SK-N-SH (cell line): ENCODE measurements at regions not wholly inside any gene's neighbourhood (a gene's known extent, or its start where the extent isn't known, plus 50 kb on each side); places are given as distances from the start of the nearest gene placed in this dataset.

Experiments
- CTCF ChIA-PET: fragments of 300-600, 350-600 bp; formaldehyde crosslinking; extraction: SDS; loops from one replicate; lab custom pipeline; 2021; lab: Yijun Ruan, JAX
- POLR2A ChIA-PET: fragments of 350-600 bp; sonication (Branson Sonifier 250); formaldehyde crosslinking; extraction: SDS; loops from one replicate; lab custom pipeline; 2020; ENCODE audit warnings: antibody characterized with exemption, inconsistent platforms; lab: Yijun Ruan, JAX
- DNase-seq: peaks from one replicate; pipeline ENCODE4 v3.0.0; 2012
- H2AFZ ChIP-seq: fragments of 200-600 bp; sonication (generic); 2 replicates; pipeline ENCODE4 v1.8.1; 2016; ENCODE audit warnings: antibody characterized with exemption, mild to moderate bottlenecking, low read depth
- H3F3A ChIP-seq: fragments of 200-600 bp; sonication (generic); replicated peaks from 2 replicates; pipeline ENCODE3; 2016; ENCODE audit warnings: antibody characterized with exemption, mild to moderate bottlenecking; ENCODE audit not compliant: insufficient read depth
- H3K27ac ChIP-seq, 2 experiments: fragments of 200-500 bp in 1 of 2; fragments of 200-600 bp in 1 of 2; sonication (Bioruptor generic) in 1 of 2; sonication (generic), shearing (Covaris generic) in 1 of 2; 2 replicates each; pipeline versions ENCODE4 v1.5.1 to v1.6.1; 2014 to 2016; ENCODE audit warnings: low read depth in 2 of 2, inconsistent platforms in 1 of 2, low read length in 1 of 2, mild to moderate bottlenecking in 1 of 2, mixed read lengths in 1 of 2
- H3K27me3 ChIP-seq: fragments of 200-600 bp; sonication (generic), shearing (Covaris generic); 2 replicates; pipeline ENCODE4 v1.6.1; 2016; ENCODE audit warnings: mixed run types; ENCODE audit not compliant: insufficient read depth
- H3K36me3 ChIP-seq, 2 experiments: fragments of 200-500 bp in 1 of 2; fragments of 200-600 bp in 1 of 2; sonication (Bioruptor generic) in 1 of 2; sonication (generic) in 1 of 2; replicated peaks in 1 of 2; 2 replicates each; pipeline versions ENCODE3 to v1.5.1; 2014 to 2016; ENCODE audit warnings: low read length in 1 of 2, mild to moderate bottlenecking in 1 of 2; ENCODE audit not compliant: insufficient read depth in 2 of 2, control insufficient read depth in 1 of 2
- H3K4me1 ChIP-seq, 2 experiments: fragments of 200-500 bp in 1 of 2; fragments of 200-600 bp in 1 of 2; sonication (Bioruptor generic) in 1 of 2; sonication (generic), shearing (Covaris generic) in 1 of 2; 2 replicates each; pipeline versions ENCODE4 v1.5.1 to v1.6.1; 2014 to 2016; ENCODE audit warnings: low read depth in 1 of 2, low read length in 1 of 2, mixed run types in 1 of 2; ENCODE audit not compliant: insufficient read depth in 2 of 2, control insufficient read depth in 1 of 2
- H3K4me2 ChIP-seq: fragments of 200-600 bp; sonication (generic), shearing (Covaris generic); 2 replicates; pipeline ENCODE4 v1.6.1; 2017; ENCODE audit warnings: mixed run types
- H3K4me3 ChIP-seq, 2 experiments: fragments of 200-500 bp in 1 of 2; fragments of 200-600 bp in 1 of 2; sonication (Bioruptor generic) in 1 of 2; sonication (generic), shearing (Covaris generic) in 1 of 2; 2 replicates each; pipeline versions ENCODE4 v1.5.1 to v1.8.1; 2014 to 2016; ENCODE audit warnings: low read depth in 2 of 2, inconsistent platforms in 1 of 2, low read length in 1 of 2, mild to moderate bottlenecking in 1 of 2, mixed read lengths in 1 of 2, moderate library complexity in 1 of 2
- H3K79me2 ChIP-seq: fragments of 200-600 bp; sonication (generic); 2 replicates; pipeline ENCODE4 v1.8.1; 2017; ENCODE audit warnings: mild to moderate bottlenecking; ENCODE audit not compliant: insufficient read depth
- H3K9ac ChIP-seq: fragments of 200-600 bp; sonication (generic); 2 replicates; pipeline ENCODE4 v1.6.1; 2017; ENCODE audit warnings: mixed run types
- H3K9me2 ChIP-seq: fragments of 200-600 bp; sonication (generic); 2 replicates; pipeline ENCODE4 v1.6.1; 2017; ENCODE audit warnings: mixed run types
- H3K9me3 ChIP-seq: fragments of 200-600 bp; sonication (generic); 2 replicates; pipeline ENCODE4 v1.6.1; 2017; ENCODE audit warnings: mixed run types, mild to moderate bottlenecking, moderate library complexity
- H4K20me1 ChIP-seq: fragments of 200-600 bp; sonication (generic); 2 replicates; pipeline ENCODE4 v1.6.1; 2017; ENCODE audit warnings: mild to moderate bottlenecking, mixed run types; ENCODE audit not compliant: insufficient read depth
- FOSL2 ChIP-seq: IDR thresholded peaks from 2 replicates; pipeline ENCODE4 v1.4.0; 2012; ENCODE audit warnings: low read depth, mild to moderate bottlenecking, moderate library complexity, borderline replicate concordance
- FOXJ3 ChIP-seq: sonication (generic); formaldehyde crosslinking; IDR thresholded peaks from 2 replicates; pipeline ENCODE4 v1.5.1; 2020; ENCODE audit warnings: mild to moderate bottlenecking, missing genetic modification reagents
- FOXM1 ChIP-seq: IDR thresholded peaks from 2 replicates; pipeline ENCODE4 v1.4.0; 2012; ENCODE audit warnings: low read depth, mild to moderate bottlenecking
- GABPA ChIP-seq: IDR thresholded peaks from 2 replicates; pipeline ENCODE4 v1.4.0; 2012; ENCODE audit warnings: low read depth, mild to moderate bottlenecking
- NRF1 ChIP-seq: IDR thresholded peaks from 2 replicates; pipeline ENCODE4 v1.6.1; 2012; ENCODE audit warnings: low read depth, mild to moderate bottlenecking, low read length
- POLR2AphosphoS5 ChIP-seq: IDR thresholded peaks from 2 replicates; pipeline ENCODE4 v1.6.1; 2012; ENCODE audit warnings: low read depth, low read length
- RAD21 ChIP-seq: IDR thresholded peaks from 2 replicates; pipeline ENCODE4 v1.6.1; 2012; ENCODE audit warnings: mild to moderate bottlenecking, low read length
- REST ChIP-seq: IDR thresholded peaks from 2 replicates; pipeline ENCODE4 v1.6.1; 2012; ENCODE audit warnings: mild to moderate bottlenecking, low read depth, low read length, moderate library complexity
- RFX5 ChIP-seq: IDR thresholded peaks from 2 replicates; pipeline ENCODE4 v1.6.1; 2012; ENCODE audit warnings: mild to moderate bottlenecking, improper control_type of control experiment, low read length
- SIN3A ChIP-seq: IDR thresholded peaks from 2 replicates; pipeline ENCODE4 v1.6.1; 2012; ENCODE audit warnings: low read depth, mild to moderate bottlenecking, low read length, moderate library complexity, borderline replicate concordance
- TAF1 ChIP-seq: IDR thresholded peaks from 2 replicates; pipeline ENCODE4 v1.6.1; 2012; ENCODE audit warnings: low read depth, mild to moderate bottlenecking, low read length, moderate library complexity, borderline replicate concordance
- TCF12 ChIP-seq: IDR thresholded peaks from 2 replicates; pipeline ENCODE4 v1.4.0; 2012
- WGBS: methylation state at CpG from one replicate; pipeline ENCODE4 v1.1.6; 2017; ENCODE audit warnings: low lambda C conversion rate; 5-methylcytosine and 5-hydroxymethylcytosine counted together
- TF ChIP-seq, protein P1 (sequence below): fragments of 200-600 bp; sonication (generic); IDR thresholded peaks from 2 replicates; pipeline ENCODE4 v1.6.1; 2017; ENCODE audit warnings: antibody characterized with exemption, mild to moderate bottlenecking, moderate library complexity

DNA sequence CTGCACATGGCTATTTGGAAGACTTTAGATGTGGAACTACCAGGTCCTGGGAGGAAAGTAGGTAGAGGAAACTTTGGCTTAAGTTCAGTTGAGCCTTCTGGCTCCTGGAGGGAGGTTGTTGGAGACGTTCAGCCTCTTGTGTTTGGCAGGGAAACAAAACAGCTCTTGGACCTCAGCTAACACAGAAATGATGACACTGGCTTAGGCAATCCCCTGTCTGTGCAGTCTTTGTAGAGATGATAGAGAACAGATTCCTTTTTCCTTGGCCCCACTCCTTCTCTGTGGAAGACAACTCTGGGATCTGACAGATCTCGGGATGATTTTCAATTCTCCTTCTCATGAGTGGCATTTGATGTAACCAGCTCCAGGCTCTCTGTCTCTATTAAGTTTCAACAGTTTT is 428.5 kb downstream of the TMEM135 start:
- H2AFZ ChIP-seq, result no peak overlapping the region
- no peaks in the 10 kb centered on the region for H3K4me1 ChIP-seq
- CTCF ChIA-PET, result interaction anchor here (0.7 to 1.0 kb wide), 2 partner anchors 12 to 24 kb away, joined by 3 read pairs; no protein-coding TSS in a partner anchor
- POLR2A ChIA-PET, result no interaction called here
- WGBS, result 0% methylated on average over 2 of the region's 2 CpGs
- no peak for TF ChIP-seq RAD21
- TF ChIP-seq, protein P1, sequence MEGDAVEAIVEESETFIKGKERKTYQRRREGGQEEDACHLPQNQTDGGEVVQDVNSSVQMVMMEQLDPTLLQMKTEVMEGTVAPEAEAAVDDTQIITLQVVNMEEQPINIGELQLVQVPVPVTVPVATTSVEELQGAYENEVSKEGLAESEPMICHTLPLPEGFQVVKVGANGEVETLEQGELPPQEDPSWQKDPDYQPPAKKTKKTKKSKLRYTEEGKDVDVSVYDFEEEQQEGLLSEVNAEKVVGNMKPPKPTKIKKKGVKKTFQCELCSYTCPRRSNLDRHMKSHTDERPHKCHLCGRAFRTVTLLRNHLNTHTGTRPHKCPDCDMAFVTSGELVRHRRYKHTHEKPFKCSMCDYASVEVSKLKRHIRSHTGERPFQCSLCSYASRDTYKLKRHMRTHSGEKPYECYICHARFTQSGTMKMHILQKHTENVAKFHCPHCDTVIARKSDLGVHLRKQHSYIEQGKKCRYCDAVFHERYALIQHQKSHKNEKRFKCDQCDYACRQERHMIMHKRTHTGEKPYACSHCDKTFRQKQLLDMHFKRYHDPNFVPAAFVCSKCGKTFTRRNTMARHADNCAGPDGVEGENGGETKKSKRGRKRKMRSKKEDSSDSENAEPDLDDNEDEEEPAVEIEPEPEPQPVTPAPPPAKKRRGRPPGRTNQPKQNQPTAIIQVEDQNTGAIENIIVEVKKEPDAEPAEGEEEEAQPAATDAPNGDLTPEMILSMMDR, result no peak
- TF ChIP-seq RFX5, result no peak
- no peak for TF ChIP-seq FOXM1
- TF ChIP-seq REST, result no peak
- no peak overlapping the region for H3K27ac ChIP-seq
- no peak for DNase-seq
- no peaks in the 10 kb centered on the region for H3K9me3 ChIP-seq
- no peaks in the 10 kb centered on the region for H3K36me3 ChIP-seq
- H3K9me2 ChIP-seq, result no peaks in the 10 kb centered on the region
- no peak overlapping the region for H3K4me3 ChIP-seq
- H3K79me2 ChIP-seq, result no peaks in the 10 kb centered on the region
- H3K9ac ChIP-seq, result no peak overlapping the region
- H3K27me3 ChIP-seq, result peaks cover 7% of the 10 kb centered on the region; the same call in 1 of the 2 replicates
- H3K4me2 ChIP-seq, result no peak overlapping the region
- no peaks in the 10 kb centered on the region for H4K20me1 ChIP-seq
- H3F3A ChIP-seq, result no peaks in the 10 kb centered on the region

DNA sequence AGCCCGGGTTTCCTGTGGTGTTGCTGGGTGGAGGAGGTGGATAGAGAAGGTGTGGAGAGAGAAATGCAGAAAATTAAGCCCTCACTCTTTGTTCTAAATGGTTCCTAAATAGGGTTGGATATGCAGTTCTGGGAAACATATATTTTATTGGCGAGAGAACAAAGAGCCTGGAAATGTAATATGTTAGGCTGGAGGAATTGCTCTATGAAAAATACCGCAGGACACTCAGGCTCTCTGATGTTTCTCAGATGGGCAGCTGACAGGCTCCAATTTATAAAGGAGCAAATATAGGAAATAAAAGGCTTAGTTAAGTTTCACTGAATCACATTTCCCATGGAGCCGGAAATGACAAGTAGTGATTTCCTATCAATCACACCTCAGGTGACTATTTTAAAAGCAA is 428.0 kb downstream of the TMEM135 start:
- TF ChIP-seq GABPA, result no peak
- TF ChIP-seq NRF1, result no peak
- TF ChIP-seq SIN3A, result no peak
- TF ChIP-seq POLR2AphosphoS5, result no peak
- no peak for TF ChIP-seq TAF1
- TF ChIP-seq FOXJ3 (CRISPR knock-in tag), result no peak
- no peak for TF ChIP-seq TCF12
- no peak for TF ChIP-seq FOSL2
- no peak for TF ChIP-seq RAD21
- no peak for TF ChIP-seq REST
- no peak for DNase-seq
- POLR2A ChIA-PET, result no interaction called here
- Histone ChIP-seq H3K27ac (no peak overlapping the region), H3K4me3 (no peak overlapping the region), H3K27me3 (peaks cover 7% of the 10 kb centered on the region; the same call in 1 of the 2 replicates), H2AFZ (no peak overlapping the region), H3K9me2 (no peaks in the 10 kb centered on the region), H4K20me1 (no peaks in the 10 kb centered on the region), H3K4me2 (no peak overlapping the region), H3K4me1 (no peaks in the 10 kb centered on the region), H3K9ac (no peak overlapping the region), H3F3A (no peaks in the 10 kb centered on the region), H3K9me3 (no peaks in the 10 kb centered on the region), H3K79me2 (no peaks in the 10 kb centered on the region), H3K36me3 (no peaks in the 10 kb centered on the region)
- WGBS, result 15% methylated on average over 4 of the region's 4 CpGs
- CTCF ChIA-PET, result interaction anchor here (0.7 to 1.0 kb wide), 2 partner anchors 12 to 25 kb away, joined by 3 read pairs; no protein-coding TSS in a partner anchor
